BJ (cell line): ENCODE measurements at regions not wholly inside any gene's neighbourhood (a gene's known extent, or its start where the extent isn't known, plus 50 kb on each side); places are given as distances from the start of the nearest gene placed in this dataset.

Experiments
- CTCF ChIA-PET: fragments of 350-600 bp; formaldehyde crosslinking; extraction: SDS; loops from one replicate; lab custom pipeline; 2021; ENCODE audit warnings: antibody characterized with exemption, inconsistent platforms; lab: Yijun Ruan, JAX
- POLR2A ChIA-PET: fragments of 300-600 bp; sonication (Branson Sonifier 250); formaldehyde crosslinking; extraction: SDS; loops from one replicate; lab custom pipeline; 2021; ENCODE audit warnings: antibody characterized with exemption; lab: Charles Lee
- DNase-seq: peaks from one replicate; pipeline ENCODE4 v3.0.0-alpha.2; 2011; ENCODE audit warnings: low read depth
- H3K27me3 ChIP-seq: 2 replicates; pipeline ENCODE4 v1.6.0; 2011; ENCODE audit warnings: low read length; ENCODE audit not compliant: control insufficient read depth, insufficient read depth
- H3K36me3 ChIP-seq: 2 replicates; pipeline ENCODE4 v1.5.1; 2011; ENCODE audit warnings: low read length; ENCODE audit not compliant: control insufficient read depth, insufficient read depth
- H3K4me3 ChIP-seq: 2 replicates; pipeline ENCODE4 v1.5.1; 2011; ENCODE audit warnings: low read depth, mild to moderate bottlenecking, control low read depth, low read length
- TF ChIP-seq, protein P1 (sequence below): IDR thresholded peaks from 2 replicates; pipeline ENCODE4 v1.5.1; 2011; ENCODE audit warnings: low read depth, mild to moderate bottlenecking, control low read depth, inconsistent platforms, low read length, moderate library complexity; ENCODE audit not compliant: insufficient read depth

DNA sequence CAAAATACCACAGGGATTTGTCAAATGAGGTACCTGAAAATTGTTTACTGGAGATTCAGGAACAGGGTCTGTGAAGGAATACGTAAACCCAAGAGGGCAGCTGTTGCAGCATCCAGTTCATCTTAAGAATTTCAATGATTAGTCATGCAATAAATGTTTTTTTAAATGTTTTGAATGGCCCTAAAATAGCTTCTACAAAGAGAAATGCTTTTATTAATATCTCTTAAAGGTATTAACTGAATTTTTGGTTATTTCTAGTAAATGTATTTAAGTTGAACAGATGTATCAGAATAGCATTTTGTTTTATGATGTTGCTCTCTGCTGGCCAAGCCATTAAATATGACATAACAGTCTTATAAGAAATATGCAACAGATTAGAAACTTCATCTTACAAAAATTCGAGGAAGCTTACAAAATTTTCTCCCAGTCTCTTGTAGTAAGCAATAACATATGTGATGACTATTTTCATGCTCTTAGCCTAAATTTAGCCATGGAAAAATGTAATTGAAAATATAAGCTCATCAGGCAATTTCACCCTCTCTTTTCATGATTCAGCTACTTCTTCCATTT, 863.9 kb downstream of the SUCLG1 start:
- Histone ChIP-seq H3K36me3 (no peaks in the 10 kb centered on the region), H3K4me3 (no peak overlapping the region), H3K27me3 (no peaks in the 10 kb centered on the region)
- DNase-seq, result peak; percentile 79
- ChIA-PET CTCF (no interaction called here), POLR2A (no interaction called here)
- TF ChIP-seq, protein P1, sequence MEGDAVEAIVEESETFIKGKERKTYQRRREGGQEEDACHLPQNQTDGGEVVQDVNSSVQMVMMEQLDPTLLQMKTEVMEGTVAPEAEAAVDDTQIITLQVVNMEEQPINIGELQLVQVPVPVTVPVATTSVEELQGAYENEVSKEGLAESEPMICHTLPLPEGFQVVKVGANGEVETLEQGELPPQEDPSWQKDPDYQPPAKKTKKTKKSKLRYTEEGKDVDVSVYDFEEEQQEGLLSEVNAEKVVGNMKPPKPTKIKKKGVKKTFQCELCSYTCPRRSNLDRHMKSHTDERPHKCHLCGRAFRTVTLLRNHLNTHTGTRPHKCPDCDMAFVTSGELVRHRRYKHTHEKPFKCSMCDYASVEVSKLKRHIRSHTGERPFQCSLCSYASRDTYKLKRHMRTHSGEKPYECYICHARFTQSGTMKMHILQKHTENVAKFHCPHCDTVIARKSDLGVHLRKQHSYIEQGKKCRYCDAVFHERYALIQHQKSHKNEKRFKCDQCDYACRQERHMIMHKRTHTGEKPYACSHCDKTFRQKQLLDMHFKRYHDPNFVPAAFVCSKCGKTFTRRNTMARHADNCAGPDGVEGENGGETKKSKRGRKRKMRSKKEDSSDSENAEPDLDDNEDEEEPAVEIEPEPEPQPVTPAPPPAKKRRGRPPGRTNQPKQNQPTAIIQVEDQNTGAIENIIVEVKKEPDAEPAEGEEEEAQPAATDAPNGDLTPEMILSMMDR, result no peak

DNA sequence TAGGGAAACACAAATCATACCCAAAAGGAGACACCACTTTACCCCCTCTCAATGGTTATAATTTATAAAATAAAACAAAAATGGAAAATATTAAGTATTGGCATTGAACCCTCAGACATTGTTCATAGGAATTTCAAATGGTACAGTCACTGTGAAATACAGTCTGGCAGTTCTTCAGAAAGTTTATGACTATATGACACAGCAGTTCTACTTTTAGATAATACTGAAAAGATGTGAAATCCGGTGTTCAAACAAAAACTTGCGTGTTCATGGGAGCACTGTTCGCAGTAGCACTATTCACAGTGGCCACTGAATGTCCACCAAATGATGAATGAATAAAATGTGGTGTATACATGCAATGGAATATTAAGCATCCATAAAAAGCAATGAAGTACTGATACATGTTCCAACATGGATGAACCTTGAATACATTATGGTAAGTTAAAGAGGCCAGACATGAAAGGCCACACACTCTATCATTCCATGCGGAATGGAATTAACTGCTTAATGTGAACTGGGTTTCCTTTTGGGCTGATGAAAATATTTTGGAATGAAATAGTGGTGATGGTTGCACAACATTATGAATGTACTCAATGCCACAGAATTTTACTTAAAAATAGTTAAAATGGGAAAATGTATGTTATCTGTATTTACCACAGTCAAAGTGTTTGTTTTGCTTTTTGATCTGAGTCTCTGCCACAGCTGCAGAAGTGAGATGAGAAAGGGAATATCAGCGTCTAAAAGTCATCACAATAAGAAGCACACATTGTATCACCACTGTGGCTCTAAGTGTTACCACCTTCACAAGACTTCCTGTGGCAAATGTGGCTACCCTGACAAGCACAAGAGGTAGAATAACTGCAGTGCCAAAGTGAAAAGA, 864.6 kb downstream of the SUCLG1 start:
- Histone ChIP-seq H3K27me3 (no peaks in the 10 kb centered on the region), H3K36me3 (no peaks in the 10 kb centered on the region), H3K4me3 (no peak overlapping the region)
- TF ChIP-seq, protein P1, result no peak
- no peak for DNase-seq
- POLR2A ChIA-PET, result no interaction called here
- CTCF ChIA-PET, result no interaction called here

DNA sequence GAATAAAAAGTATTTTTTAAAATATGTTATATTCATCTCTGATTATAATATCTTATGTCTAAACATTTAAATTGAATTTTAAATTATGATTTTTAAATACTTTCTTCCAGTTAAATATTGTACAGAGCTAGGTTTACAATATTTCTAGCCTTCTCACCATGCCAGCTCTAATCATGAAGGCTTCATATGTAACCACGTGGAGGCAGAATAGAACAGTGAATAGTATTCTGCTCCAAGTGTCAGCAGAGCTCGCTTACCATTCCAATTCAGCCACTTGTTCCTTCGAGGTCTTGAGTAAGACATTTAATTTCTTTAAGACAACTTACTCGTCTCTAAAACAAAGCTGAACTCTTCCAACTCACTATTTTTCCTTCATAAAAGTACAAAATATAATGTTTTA, 871.8 kb downstream of the SUCLG1 start:
- TF ChIP-seq, protein P1, result no peak
- DNase-seq, result no peak
- ChIA-PET POLR2A (no interaction called here), CTCF (no interaction called here)
- Histone ChIP-seq H3K27me3 (no peaks in the 10 kb centered on the region; the same call in 1 of the 2 replicates), H3K36me3 (no peaks in the 10 kb centered on the region), H3K4me3 (no peak overlapping the region)

DNA sequence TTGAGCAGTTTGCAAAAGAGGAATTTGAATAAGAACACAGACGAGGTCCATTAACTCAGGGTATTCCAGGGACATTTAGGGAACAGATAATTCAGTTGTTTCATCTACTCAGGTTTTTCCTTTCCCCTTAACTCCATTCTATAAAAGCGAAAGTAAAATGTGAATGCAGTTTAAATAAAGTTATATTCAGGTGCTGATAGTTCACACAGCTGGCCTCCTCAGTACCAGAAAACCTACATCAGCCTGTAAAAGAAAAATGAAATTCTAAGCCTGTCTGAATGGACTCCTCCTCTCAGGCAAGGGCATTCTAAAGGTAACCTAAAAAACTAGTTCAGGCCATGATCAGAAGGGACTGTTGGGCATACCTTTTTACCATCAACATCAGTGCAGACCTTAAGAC, 873.8 kb downstream of the SUCLG1 start:
- no peak overlapping the region for H3K4me3 ChIP-seq
- CTCF ChIA-PET, result no interaction called here
- DNase-seq, result no peak

DNA sequence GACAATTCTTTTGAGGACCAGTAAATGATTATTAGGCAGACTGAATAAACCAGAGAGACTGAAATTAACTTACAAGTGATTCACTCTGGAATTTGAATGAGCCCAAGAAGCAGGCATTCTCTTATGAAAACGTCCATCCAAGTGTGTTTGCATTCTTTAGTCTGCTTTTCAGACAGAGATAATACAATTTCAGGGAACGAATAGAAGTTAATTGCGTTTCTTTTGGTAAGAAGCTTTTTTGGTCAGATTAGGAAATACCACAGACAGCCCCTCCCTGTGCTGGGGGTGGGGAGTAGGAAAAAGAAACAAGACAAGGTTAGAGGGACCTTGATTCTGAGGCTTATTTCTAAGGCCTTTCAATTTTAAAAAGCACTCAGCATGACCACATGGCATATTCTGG, 874.4 kb downstream of the SUCLG1 start:
- H3K27me3 ChIP-seq, result no peaks in the 10 kb centered on the region; the same call in 1 of the 2 replicates
- H3K4me3 ChIP-seq, result no peak overlapping the region
- H3K36me3 ChIP-seq, result no peaks in the 10 kb centered on the region
- CTCF ChIA-PET, result no interaction called here
- DNase-seq, result peak; percentile 66
- TF ChIP-seq, protein P1, result no peak
- POLR2A ChIA-PET, result no interaction called here

More for the DNA sequence above, 873.8 kb downstream of the SUCLG1 start:
- POLR2A ChIA-PET, result no interaction called here
- no peaks in the 10 kb centered on the region; the same call in 1 of the 2 replicates for H3K27me3 ChIP-seq
- H3K36me3 ChIP-seq, result no peaks in the 10 kb centered on the region
- TF ChIP-seq, protein P1, result no peak
